ENCODE measurements at regions not wholly inside any gene's neighbourhood (a gene's known extent, or its start where the extent isn't known, plus 50 kb on each side); places are given as distances from the start of the nearest gene placed in this dataset.

DNA sequence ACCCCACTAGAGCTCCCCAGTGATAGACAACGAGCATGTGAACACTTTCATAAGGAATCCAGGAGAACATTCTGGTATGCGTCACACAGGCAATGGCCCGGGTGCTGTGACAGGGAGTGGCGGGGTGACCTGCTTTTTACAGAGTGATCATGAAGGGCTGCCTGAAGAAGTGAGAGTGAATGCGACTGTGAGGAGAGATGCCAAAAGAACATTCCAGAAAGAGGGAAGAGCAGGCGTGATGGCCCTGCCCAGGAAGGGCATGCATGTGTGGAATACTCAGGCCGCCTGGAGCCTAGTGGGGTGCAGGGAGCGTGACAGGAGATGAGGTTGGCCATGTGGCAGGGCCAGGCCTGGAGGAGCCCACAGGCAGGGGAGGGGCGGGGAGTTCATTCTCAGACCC, 53.8 kb downstream of the FZD10 start:
- TF ChIP-seq ZFX (IDR thresholded peaks at IDR 0.05) = no peak
- TF ChIP-seq, protein P1, sequence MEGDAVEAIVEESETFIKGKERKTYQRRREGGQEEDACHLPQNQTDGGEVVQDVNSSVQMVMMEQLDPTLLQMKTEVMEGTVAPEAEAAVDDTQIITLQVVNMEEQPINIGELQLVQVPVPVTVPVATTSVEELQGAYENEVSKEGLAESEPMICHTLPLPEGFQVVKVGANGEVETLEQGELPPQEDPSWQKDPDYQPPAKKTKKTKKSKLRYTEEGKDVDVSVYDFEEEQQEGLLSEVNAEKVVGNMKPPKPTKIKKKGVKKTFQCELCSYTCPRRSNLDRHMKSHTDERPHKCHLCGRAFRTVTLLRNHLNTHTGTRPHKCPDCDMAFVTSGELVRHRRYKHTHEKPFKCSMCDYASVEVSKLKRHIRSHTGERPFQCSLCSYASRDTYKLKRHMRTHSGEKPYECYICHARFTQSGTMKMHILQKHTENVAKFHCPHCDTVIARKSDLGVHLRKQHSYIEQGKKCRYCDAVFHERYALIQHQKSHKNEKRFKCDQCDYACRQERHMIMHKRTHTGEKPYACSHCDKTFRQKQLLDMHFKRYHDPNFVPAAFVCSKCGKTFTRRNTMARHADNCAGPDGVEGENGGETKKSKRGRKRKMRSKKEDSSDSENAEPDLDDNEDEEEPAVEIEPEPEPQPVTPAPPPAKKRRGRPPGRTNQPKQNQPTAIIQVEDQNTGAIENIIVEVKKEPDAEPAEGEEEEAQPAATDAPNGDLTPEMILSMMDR (conservative IDR thresholded peaks at IDR 0.05) = no peak
- no peak overlapping the region for H3K27ac ChIP-seq

DNA sequence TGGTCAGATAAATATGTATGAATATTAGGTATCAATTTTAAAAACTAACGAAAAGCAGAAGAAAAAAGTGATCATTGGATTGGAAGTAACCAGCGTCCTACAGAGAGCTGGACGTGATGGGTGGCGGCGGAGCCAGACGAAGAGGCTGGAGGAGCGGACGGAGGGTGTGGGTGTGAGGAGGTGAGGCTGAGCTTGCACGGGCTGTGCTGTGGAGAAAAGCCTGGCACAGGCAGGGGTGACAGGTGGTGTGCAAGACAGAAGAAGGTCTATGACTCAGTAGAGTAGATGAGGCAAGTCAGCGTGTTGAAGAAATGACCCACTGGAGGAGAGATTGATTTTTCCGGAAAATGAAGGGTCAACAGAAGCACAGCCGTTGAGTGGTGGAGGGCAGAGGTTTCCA, 56.4 kb downstream of the FZD10 start:
- TF ChIP-seq ZFX (IDR thresholded peaks at IDR 0.05) = no peak
- TF ChIP-seq, protein P1 (conservative IDR thresholded peaks at IDR 0.05) = no peak
- no peak overlapping the region for H3K27ac ChIP-seq

DNA sequence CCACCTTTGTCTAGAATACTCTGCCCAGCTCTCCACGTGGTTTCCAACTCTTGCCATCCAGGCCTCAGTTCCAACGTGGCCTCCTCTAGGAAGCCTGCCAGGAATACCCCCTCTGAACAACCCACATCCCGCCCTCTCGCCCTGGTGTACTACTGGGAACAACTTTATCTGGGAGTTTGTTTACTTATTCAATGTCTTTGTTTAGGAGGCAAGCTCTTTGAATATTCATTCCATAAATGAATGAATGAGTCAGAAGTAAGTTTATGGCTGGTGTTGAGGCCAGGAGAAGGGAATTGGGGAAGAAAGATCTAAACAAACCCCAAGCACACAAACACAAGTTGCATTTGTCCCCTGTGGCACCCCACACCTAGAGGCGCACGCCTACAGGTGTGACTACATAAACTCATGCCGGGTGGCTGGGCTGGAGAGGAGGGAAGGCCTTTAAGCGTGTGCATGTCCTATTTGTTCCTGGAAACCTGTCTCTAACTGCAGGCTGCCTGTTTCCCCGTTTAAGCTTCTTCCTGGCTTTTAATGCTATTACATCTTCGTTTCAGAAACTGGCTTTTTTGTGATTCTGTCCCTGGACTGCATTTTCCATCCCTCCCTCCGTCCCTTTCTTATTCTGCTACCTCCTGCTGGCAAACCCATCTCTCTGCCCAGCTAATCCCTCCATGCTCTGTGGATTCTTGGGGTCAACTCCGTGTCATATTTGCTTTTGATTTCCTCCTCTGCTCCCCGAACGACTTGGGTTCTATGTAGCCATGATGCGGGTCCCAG, 57.9 kb downstream of the FZD10 start:
- TF ChIP-seq ZFX (IDR thresholded peaks at IDR 0.05) = no peak
- TF ChIP-seq, protein P1 (conservative IDR thresholded peaks at IDR 0.05) = no peak
- no peak overlapping the region for H3K27ac ChIP-seq

DNA sequence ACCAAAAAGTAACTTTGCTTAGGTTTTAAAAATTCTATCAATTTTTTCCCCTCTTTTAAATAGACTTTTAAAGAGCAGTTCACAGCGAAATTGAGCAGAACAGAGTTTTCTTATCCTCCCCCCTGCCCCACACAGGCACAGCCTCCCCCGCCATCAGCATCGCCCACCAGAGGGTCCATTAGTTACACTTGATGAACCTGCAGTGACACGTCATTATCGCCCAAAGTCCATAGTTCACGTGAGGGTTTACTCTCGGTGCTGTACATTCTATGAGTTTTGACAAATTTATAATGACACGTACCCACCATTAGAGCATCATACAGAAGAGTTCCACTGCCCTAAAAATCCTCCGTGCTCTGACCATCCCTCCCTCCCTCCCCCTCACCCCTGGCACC, 58.4 kb downstream of the FZD10 start:
- TF ChIP-seq, protein P1 (conservative IDR thresholded peaks at IDR 0.05) = no peak
- no peak for TF ChIP-seq ZFX (IDR thresholded peaks at IDR 0.05)
- H3K27ac ChIP-seq = no peak overlapping the region

DNA sequence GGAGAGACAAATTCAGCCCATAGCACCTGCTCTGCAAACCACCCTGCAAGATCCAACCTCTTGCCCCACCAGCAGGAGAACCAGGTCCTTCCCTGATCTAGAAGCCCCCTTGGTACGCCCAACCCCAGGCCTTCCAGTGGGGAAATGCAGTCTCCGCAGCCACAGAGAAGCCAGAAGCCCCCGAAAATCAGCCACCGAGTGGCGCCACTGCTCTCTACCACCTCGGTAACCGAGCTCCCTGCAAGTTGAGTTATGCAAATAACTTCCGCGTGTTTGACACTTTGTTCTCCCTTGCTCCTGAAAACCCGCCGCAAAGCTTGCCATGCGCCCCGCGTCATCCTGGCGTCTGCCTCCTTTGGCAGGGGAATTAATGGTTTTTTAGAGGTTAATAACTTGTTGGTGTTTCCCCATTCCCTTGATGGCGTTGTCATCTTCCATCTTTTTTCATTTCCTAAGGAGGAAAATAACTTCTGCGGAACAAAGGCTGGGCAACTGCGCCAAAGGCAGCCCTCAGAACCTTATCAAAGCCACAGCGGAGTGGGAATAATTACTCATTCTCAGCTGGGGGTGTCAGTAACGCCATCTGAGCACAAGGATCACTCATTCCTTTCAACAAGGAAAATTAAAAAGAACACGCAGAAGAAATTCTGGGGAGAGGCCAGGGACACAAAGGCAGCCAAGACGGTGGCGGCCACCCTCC, 60.4 kb downstream of the FZD10 start:
- TF ChIP-seq ZFX (IDR thresholded peaks at IDR 0.05) = no peak
- TF ChIP-seq, protein P1 (conservative IDR thresholded peaks at IDR 0.05) = no peak
- H3K27ac ChIP-seq = no peak overlapping the region

DNA sequence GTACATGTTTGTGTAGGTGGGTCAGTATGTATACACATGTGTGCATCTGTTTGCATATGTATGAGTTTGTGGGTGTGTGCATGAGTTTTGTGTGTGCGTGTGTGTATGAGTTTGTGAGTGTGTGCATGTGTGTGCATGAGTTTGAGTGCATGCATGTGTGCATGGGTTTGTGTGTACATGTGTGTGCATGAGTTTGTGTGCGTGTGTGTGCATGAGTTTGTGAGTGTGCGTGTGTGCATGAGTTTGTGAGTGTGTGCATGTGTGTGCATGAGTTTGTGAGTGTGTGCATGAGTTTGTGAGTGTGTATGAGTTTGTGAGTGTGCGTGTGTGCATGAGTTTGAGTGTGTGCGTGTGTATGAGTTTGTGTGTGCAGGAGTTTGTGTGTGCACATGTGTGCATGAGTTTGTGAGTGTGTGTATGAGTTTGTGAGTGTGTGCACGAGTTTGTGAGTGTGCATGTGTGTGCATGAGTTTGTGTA, 61.5 kb downstream of the FZD10 start:
- no peak overlapping the region for H3K27ac ChIP-seq
- TF ChIP-seq ZFX (IDR thresholded peaks at IDR 0.05) = no peak
- TF ChIP-seq, protein P1 (conservative IDR thresholded peaks at IDR 0.05) = no peak

DNA sequence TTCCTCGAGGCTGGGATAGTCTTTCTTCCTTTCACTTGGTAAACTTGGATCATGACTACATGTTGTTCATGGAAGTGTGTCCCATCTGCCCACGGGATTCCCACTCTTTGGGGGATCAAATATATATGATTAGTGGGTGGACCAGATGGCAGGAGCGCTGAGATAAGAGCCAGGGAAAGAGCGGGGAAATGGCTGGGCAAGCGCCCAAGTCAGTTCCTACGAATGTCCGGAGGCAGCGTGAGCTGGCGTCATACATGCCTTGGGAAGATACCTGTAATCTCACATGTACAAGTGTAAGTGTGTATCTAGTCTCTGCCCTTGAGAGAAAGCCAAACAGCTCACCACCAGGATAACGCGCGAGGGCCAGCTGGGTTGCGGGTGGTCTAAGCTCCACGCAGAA, 62.3 kb downstream of the FZD10 start:
- H3K27ac ChIP-seq = no peak overlapping the region
- TF ChIP-seq, protein P1 (conservative IDR thresholded peaks at IDR 0.05) = no peak
- TF ChIP-seq ZFX (IDR thresholded peaks at IDR 0.05) = no peak

All from C4-2B (cell line).